Dedifferentiated amniotic fluid mesenchymal stem cell (primary cell): ENCODE measurements at regions not wholly inside any gene's neighbourhood (a gene's known extent, or its start where the extent isn't known, plus 50 kb on each side); places are given as distances from the start of the nearest gene placed in this dataset.
"Not testable (repeated sequence)": the region's sequence is repeated elsewhere in the genome, so short reads cannot be mapped to it uniquely, and the experiment has no call there.

Source experiments
- DNase-seq: peaks from one replicate; pipeline ENCODE4 v3.0.0-alpha.2; 2016; ENCODE audit errors: extremely low spot score

GRCh38 chrX:39222346-39223113 is 421.3 kb downstream of the MID1IP1 start:
- DNase-seq, result no peak

GRCh38 chrX:39226251-39226650 is 425.0 kb downstream of the MID1IP1 start:
- DNase-seq, result no peak

GRCh38 chrX:39227371-39227770 is 426.1 kb downstream of the MID1IP1 start:
- no peak for DNase-seq

GRCh38 chrX:39238006-39238405 is 436.7 kb downstream of the MID1IP1 start:
- no peak for DNase-seq

GRCh38 chrX:39242187-39242586 is 440.9 kb downstream of the MID1IP1 start:
- no peak for DNase-seq

GRCh38 chrX:39244147-39244546 is 442.9 kb downstream of the MID1IP1 start:
- DNase-seq, result no peak

- no peak for DNase-seq
These were observed 443.8 kb downstream of the MID1IP1 start for GRCh38 chrX:39245024-39245423.

- DNase-seq, result no peak
These were observed 446.3 kb downstream of the MID1IP1 start for GRCh38 chrX:39247536-39247935.

- DNase-seq, result no peak
These were observed 447.1 kb downstream of the MID1IP1 start for GRCh38 chrX:39248330-39248729.

GRCh38 chrX:39249999-39250398 is 448.7 kb downstream of the MID1IP1 start:
- no peak for DNase-seq

GRCh38 chrX:39251995-39252394 is 450.7 kb downstream of the MID1IP1 start:
- DNase-seq, result no peak

- no peak for DNase-seq
These were observed 452.3 kb downstream of the MID1IP1 start for GRCh38 chrX:39253551-39253950.

- DNase-seq, result no peak
These were observed 457.1 kb downstream of the MID1IP1 start for GRCh38 chrX:39258331-39258730.

GRCh38 chrX:39260965-39261364 is 459.7 kb downstream of the MID1IP1 start:
- DNase-seq, result no peak

- no peak for DNase-seq
These were observed 460.3 kb downstream of the MID1IP1 start for GRCh38 chrX:39261446-39262147.

GRCh38 chrX:39262641-39263040 is 461.4 kb downstream of the MID1IP1 start:
- DNase-seq, result no peak

- no peak for DNase-seq
These were observed 462.8 kb downstream of the MID1IP1 start for GRCh38 chrX:39264023-39264422.

- DNase-seq, result no peak
These were observed 465.9 kb downstream of the MID1IP1 start for GRCh38 chrX:39267176-39267575.

- DNase-seq, result no peak
These were observed 466.9 kb downstream of the MID1IP1 start for GRCh38 chrX:39268207-39268606.

GRCh38 chrX:39275500-39276068 is 474.3 kb downstream of the MID1IP1 start:
- DNase-seq, result no peak

GRCh38 chrX:39277685-39278390 is 476.6 kb downstream of the MID1IP1 start:
- not testable (repeated sequence) for DNase-seq

GRCh38 chrX:39283239-39283638 is 482.0 kb downstream of the MID1IP1 start:
- no peak for DNase-seq
